GM13977 (cell line): ENCODE measurements at regions not wholly inside any gene's neighbourhood (a gene's known extent, or its start where the extent isn't known, plus 50 kb on each side); places are given as distances from the start of the nearest gene placed in this dataset.
"Not testable (repeated sequence)": the region's sequence is repeated elsewhere in the genome, so short reads cannot be mapped to it uniquely, and the experiment has no call there.

Experiments
- DNase-seq: peaks from one replicate; pipeline ENCODE4 v3.0.0; 2012; ENCODE audit warnings: low spot score
- CTCF ChIP-seq: IDR thresholded peaks from 2 replicates; pipeline ENCODE4 v1.5.1; 2012; ENCODE audit warnings: mild to moderate bottlenecking, control low read depth; ENCODE audit not compliant: insufficient read depth; ENCODE audit errors: extremely low read depth, missing control alignments
- in situ Hi-C: fragments of 300-500 bp; cut with MboI; formaldehyde crosslinking; loops from one replicate; pipeline ENCODE4 v1.12.0; 2022; ENCODE audit warnings: low sequenced_read_pairs, low pct_unique_long_range_greater_than_20kb, mixed read lengths, inconsistent platforms; ENCODE audit not compliant: unreplicated experiment

- in situ Hi-C loops: no loop called here
- DNase-seq: no peak
Observed at GRCh38 chrX:94288325-94288724, 614.3 kb downstream of the FAM133A start.

GRCh38 chrX:94288972-94289371 lies 615.0 kb downstream of the FAM133A start:
- no peak for TF ChIP-seq CTCF
- no peak for DNase-seq
- in situ Hi-C loops: no loop called here

More at GRCh38 chrX:94288325-94288724, 614.3 kb downstream of the FAM133A start:
- TF ChIP-seq CTCF: no peak

GRCh38 chrX:94302446-94302845 lies 628.4 kb downstream of the FAM133A start:
- in situ Hi-C loops: no loop called here
- DNase-seq: no peak
- TF ChIP-seq CTCF: no peak

GRCh38 chrX:94329182-94329581 lies 655.2 kb downstream of the FAM133A start:
- DNase-seq: no peak
- no peak for TF ChIP-seq CTCF
- in situ Hi-C loops: no loop called here

GRCh38 chrX:94341730-94342129 lies 667.7 kb downstream of the FAM133A start:
- in situ Hi-C loops: not testable (repeated sequence)

GRCh38 chrX:94361241-94361640 lies 687.2 kb downstream of the FAM133A start:
- no peak for DNase-seq
- in situ Hi-C loops: no loop called here
- no peak for TF ChIP-seq CTCF

More at GRCh38 chrX:94341730-94342129, 667.7 kb downstream of the FAM133A start:
- not testable (repeated sequence) for DNase-seq

- in situ Hi-C loops: no loop called here
Observed at GRCh38 chrX:94365736-94366135, 691.7 kb downstream of the FAM133A start.

More at GRCh38 chrX:94365736-94366135, 691.7 kb downstream of the FAM133A start:
- TF ChIP-seq CTCF: no peak
- DNase-seq: no peak
